HG02884 (cell line): ENCODE measurements at regions not wholly inside any gene's neighbourhood (a gene's known extent, or its start where the extent isn't known, plus 50 kb on each side); places are given as distances from the start of the nearest gene placed in this dataset.
A peak's percentile ranks its signal among the peaks of the same experiment; 100 is the strongest.

Experiments used
- ATAC-seq: cut with Tn5 transposase; IDR thresholded peaks from one replicate; pipeline ENCODE4 v1.9.1; 2021; ENCODE audit warnings: mild to moderate bottlenecking, moderate library complexity; ENCODE audit not compliant: unreplicated experiment

DNA sequence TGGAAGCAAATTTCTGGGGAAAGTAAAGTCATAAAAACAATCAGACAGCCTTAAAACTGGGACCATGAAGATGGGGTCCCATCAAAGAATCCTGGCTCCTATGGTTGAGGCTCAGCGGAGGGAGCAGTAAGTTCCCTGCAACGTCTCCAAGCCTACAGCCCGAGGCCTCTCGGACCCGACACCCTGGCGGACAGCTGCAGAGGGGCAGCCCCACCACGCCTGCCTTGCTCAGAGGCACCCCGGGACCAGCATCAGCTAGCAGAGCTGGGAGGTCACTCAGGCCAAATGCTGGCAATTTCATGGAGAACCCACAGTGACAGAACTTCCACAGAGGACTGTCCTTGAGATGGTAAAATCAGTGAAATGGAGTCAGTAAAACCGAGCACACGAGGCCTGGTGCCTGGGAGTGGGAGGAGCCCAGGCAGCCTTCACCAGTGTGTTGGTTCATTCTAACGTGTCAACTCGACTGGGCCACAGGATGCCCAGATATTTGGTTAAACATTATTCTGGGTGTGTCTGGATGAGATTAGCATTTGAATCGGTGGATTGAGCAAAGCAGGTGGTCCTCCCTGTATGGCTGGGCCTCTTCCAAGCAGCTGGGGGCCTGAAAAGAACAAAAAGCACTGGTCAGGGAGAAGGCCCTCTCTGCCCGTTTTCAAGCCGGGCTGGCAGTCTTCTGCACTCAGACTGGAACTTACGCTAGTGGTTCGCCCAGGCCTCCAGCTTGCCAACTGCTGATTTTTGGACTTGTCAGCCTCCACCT lies 96.2 kb upstream of the INSIG1 start:
- no peak for ATAC-seq

DNA sequence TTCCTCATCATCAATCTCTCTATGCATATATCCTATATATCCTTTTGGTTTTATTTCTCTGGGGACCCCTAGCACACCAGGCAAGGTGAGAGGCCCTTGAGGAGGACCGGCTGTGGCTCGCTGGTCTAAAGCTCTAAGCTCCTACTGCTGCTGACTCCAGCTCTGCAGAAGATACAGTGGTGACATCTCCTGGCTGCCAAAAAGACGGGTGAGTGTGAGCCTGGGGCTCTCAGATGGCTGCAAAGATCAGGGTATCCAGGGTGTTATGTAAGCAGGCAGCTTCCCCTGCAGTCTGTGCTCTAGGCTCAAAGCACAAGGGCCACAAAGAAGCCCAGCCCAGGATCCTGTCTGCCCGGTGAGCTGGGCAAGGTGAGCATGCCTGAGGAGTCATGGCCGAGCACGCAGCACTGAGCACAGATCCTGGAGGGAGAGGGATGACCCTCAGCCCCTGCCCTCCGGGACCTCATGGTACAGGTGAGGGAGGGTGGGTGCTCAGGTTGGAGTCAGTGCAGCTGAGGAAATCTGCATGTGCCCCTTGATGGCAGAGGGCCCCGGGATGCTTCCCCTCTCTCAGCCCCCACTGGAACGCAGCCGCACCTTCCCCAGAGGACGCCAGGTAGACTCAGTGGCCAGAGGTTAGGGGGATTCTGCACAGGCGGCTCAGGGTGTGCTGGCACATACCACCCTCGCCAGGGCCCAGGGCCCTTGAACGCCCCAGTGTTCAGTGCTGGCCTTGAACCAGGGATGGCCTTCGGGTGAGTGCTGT lies 95.4 kb upstream of the INSIG1 start:
- ATAC-seq, result no peak

GRCh38 chr7:155203059-155203881 lies 94.4 kb upstream of the INSIG1 start:
- no peak for ATAC-seq

- no peak for ATAC-seq
These were observed 93.6 kb upstream of the INSIG1 start for GRCh38 chr7:155203882-155204691.

- ATAC-seq, result no peak
These were observed 92.8 kb upstream of the INSIG1 start for GRCh38 chr7:155204744-155205367.

DNA sequence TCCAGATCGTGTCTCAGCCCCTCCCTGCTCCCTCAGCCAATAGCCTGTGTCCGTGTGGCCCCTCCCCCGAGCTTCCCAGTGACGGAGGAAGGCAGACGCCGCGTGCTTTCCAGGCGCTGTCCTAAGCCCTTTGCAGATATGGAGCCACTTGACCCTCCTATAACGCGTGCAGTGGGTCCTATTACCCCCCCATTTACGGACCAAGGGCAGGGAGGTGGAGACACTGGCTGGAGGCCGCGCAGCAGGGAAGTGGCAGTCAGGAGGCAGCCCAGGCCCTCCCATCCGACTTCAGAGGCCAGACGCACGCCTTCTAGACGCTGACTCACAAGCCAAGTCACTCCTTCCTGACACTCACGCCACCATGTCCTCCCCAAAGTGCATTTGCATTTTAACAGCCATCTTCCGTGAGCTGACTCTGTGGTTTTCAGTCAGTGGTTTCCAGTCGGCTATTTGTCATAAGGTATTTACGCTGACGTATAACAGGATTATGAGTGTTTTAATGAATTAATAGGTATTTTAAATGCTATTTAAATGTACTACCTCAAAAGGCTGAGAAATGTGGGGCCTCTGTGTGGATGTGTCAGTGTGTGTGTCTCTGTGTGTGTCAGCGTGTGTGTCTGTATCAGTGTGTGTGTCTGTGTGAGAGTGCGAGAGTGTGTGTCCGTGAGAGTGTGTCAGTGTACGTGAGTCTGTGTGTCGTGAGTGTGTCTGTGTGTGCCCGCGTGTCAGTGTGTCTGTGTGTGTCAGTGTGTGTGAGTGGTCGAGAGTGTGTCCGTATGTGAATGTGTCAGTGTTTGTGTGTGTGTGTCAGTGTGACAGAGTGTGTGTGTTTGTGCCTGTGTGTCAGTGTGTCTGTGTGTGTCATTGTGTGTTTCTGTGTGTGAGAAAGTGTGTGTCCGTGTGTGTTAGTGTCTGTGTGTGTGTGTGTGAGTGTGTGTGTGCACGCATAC lies 92.0 kb upstream of the INSIG1 start:
- peak; percentile 87 for ATAC-seq

- peak; percentile 33 for ATAC-seq
These were observed 91.2 kb upstream of the INSIG1 start for GRCh38 chr7:155206318-155207020.

DNA sequence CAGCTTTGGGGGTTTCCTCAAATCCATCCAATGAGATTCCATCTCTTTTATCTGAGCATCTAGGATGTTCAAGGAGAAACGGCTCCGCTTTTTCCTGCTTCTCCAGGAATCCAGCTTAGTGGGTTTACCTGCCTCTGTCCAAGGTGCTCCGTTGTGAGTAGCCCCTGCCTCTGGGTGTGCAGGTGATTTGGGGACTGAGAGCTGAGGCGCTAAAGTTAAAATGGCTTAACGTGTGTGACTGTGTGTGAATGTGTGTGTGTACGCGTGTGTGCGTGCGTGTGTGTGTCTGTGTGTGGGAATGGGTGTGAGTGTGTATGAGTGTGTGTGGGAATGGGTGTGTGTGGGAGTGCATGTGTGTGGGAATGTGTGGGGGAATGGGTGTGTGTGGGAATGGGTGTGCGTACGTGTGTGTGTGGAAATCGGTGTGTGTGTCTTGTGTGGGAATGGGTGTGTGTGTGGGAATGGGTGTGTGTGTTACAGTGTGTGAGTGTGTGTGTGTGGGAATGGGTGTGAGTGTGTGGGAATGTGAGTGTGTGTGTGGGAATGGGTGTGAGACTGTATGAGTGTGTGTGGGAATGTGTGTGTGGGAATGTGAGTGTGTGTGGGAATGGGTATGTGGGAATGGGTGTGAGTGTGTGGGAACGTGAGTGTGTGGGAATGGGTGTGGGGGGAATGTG lies 90.2 kb upstream of the INSIG1 start:
- ATAC-seq, result no peak

DNA sequence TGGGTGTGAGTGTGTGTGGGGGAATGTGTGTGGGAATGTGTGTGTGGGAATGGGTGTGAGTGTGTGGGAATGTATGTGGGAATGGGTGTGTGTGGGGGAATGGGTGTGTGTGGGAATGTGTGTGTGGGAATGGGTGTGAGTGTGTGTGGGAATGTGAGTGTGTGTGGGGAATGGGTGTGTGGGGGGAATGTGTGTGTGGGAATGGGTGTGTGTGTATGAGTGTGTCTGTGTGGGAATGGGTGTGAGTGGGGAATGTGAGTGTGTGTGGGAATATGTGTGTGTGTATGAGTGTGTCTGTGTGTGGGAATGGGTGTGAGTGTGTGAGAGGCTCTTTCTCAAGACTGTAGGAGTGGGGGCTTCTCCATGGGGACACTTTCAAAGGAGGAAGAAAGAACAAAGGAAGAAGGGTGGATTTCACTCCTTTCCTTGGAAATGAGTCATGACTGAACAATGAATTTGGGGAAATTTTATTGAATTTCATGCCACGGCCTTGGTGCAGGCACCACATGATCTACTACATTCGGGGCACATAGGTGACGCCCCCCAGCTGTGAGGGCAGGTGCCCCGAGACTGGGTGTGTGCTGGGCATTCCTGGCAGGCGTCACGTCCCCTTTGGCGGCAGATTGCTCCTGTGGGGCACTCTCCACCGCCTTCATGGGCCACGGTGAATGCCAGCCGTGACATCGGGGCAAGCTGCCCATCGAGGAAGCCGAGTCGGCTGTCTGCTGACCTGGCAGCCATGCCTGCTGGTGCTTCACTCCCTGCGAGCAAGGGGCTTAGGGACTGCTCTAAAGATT lies 88.8 kb upstream of the INSIG1 start:
- no peak for ATAC-seq

- no peak for ATAC-seq
These were observed 88.0 kb upstream of the INSIG1 start for GRCh38 chr7:155209478-155210319.

GRCh38 chr7:155210356-155210755 lies 87.3 kb upstream of the INSIG1 start:
- no peak for ATAC-seq

GRCh38 chr7:155211173-155211572 lies 86.5 kb upstream of the INSIG1 start:
- ATAC-seq, result no peak

DNA sequence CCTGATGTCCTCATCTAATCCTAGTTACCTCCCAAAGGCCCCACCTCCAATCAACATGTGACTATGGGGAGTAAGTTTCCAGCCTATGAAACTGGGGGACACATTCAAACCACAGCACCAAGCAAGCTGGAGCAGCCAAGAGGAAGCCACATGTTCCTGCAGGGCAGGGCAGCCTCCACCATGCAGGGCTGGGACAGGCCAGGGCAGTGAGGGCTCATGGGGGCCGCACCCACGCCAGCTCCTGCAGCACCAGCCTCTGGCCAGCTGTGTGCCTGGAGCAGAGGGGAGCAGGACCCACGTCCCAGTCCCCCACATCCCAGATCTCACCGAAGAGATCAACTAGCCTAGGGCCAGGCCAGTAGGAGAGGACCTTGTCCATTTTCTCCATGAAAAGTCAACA lies 85.9 kb upstream of the INSIG1 start:
- ATAC-seq, result no peak

GRCh38 chr7:155212301-155213015 lies 85.2 kb upstream of the INSIG1 start:
- no peak for ATAC-seq

- no peak for ATAC-seq
These were observed 84.3 kb upstream of the INSIG1 start for GRCh38 chr7:155213385-155213784.
